Tibial artery (tissue), 4 donors: ENCODE measurements at regions not wholly inside any gene's neighbourhood (a gene's known extent, or its start where the extent isn't known, plus 50 kb on each side); places are given as distances from the start of the nearest gene placed in this dataset.

ENCODE experiments used
- DNase-seq, 2 donors: peaks; one replicate each; pipeline ENCODE4 v3.0.0-alpha.2; 2019
- H3K27ac ChIP-seq, 2 donors: fragments of 200-600 bp; sonication (generic) in 1 of 2; 1 replicate in 1 of 2; 2 replicates in 1 of 2; pipeline ENCODE4 v1.5.1; 2018 to 2019; ENCODE audit warnings: mild to moderate bottlenecking in 1 of 2
- H3K27me3 ChIP-seq, 2 donors: fragments of 200-600 bp; sonication (generic) in 1 of 2; one replicate each; pipeline versions ENCODE4 v1.5.1 to v1.6.0; 2016 to 2019
- H3K36me3 ChIP-seq, 3 donors: fragments of 200-600 bp; sonication (generic) in 2 of 3; one replicate each; pipeline ENCODE4 v1.5.1; 2016 to 2019; ENCODE audit warnings: mild to moderate bottlenecking in 2 of 3
- H3K4me1 ChIP-seq, 4 donors: fragments of 200-600 bp; sonication (generic) in 2 of 4; 1 replicate in 3 of 4; 2 replicates in 1 of 4; pipeline ENCODE4 v1.5.1; 2016 to 2019
- H3K4me3 ChIP-seq, 2 donors: fragments of 200-600 bp; sonication (generic) in 1 of 2; 1 replicate in 1 of 2; 2 replicates in 1 of 2; pipeline ENCODE4 v1.5.1; 2018 to 2019; ENCODE audit warnings: mild to moderate bottlenecking in 2 of 2
- H3K9me3 ChIP-seq, 3 donors: fragments of 200-600 bp; sonication (generic) in 1 of 3; one replicate each; pipeline ENCODE4 v1.5.1; 2016 to 2019
- CTCF ChIP-seq, 2 experiments: fragments of 200-600 bp in 1 of 2; fragments of 450-650 bp in 1 of 2; IDR thresholded peaks; one replicate each; pipeline ENCODE4 v1.5.1; 2017 to 2019; ENCODE audit warnings: antibody characterized with exemption in 2 of 2, mild to moderate bottlenecking in 1 of 2, moderate library complexity in 1 of 2
- intact Hi-C: fragments of 100-400 bp; cut with DNase I; formaldehyde crosslinking; loops from one replicate; pipeline ENCODE4 v1.15.0; 2023; ENCODE audit warnings: low total_unique reads

- Histone ChIP-seq H3K4me1 (no peaks in the 10 kb centered on the region), H3K36me3 (no peaks in the 10 kb centered on the region), H3K9me3 (no peaks in the 10 kb centered on the region), H3K4me3 (no peak overlapping the region), H3K27me3 (no peaks in the 10 kb centered on the region), H3K27ac (no peak overlapping the region)
- no peak for DNase-seq
- no peak for TF ChIP-seq CTCF (IDR thresholded peaks at IDR 0.05)
- intact Hi-C loops, result no loop called here
Measured at GRCh38 chr13:58059624-58060023, 428.1 kb downstream of the PCDH17 start.

GRCh38 chr13:58080806-58081205, 449.3 kb downstream of the PCDH17 start:
- intact Hi-C loops, result no loop called here
- no peaks in the 10 kb centered on the region for H3K27me3 ChIP-seq
- H3K27ac ChIP-seq, result no peak overlapping the region
- no peaks in the 10 kb centered on the region for H3K9me3 ChIP-seq
- TF ChIP-seq CTCF (IDR thresholded peaks at IDR 0.05), result no peak
- no peak for DNase-seq
- no peaks in the 10 kb centered on the region for H3K4me1 ChIP-seq
- no peaks in the 10 kb centered on the region for H3K36me3 ChIP-seq
- no peak overlapping the region for H3K4me3 ChIP-seq

- DNase-seq, result no peak
- no peak overlapping the region for H3K27ac ChIP-seq
- no peaks in the 10 kb centered on the region for H3K27me3 ChIP-seq
- no peaks in the 10 kb centered on the region for H3K9me3 ChIP-seq
- H3K4me1 ChIP-seq, result no peaks in the 10 kb centered on the region
- no peak overlapping the region for H3K4me3 ChIP-seq
- intact Hi-C loops, result no loop called here
- TF ChIP-seq CTCF (IDR thresholded peaks at IDR 0.05), result no peak
- no peaks in the 10 kb centered on the region for H3K36me3 ChIP-seq
Measured at GRCh38 chr13:58081301-58081820, 449.8 kb downstream of the PCDH17 start.

GRCh38 chr13:58083064-58083463, 451.5 kb downstream of the PCDH17 start:
- Histone ChIP-seq H3K4me3 (no peak overlapping the region), H3K36me3 (no peaks in the 10 kb centered on the region), H3K27me3 (no peaks in the 10 kb centered on the region), H3K27ac (no peak overlapping the region), H3K4me1 (no peaks in the 10 kb centered on the region), H3K9me3 (no peaks in the 10 kb centered on the region)
- no peak for DNase-seq
- no peak for TF ChIP-seq CTCF (IDR thresholded peaks at IDR 0.05)
- intact Hi-C loops, result no loop called here

- DNase-seq, result no peak
- Histone ChIP-seq H3K4me1 (no peaks in the 10 kb centered on the region), H3K4me3 (no peak overlapping the region), H3K27me3 (no peaks in the 10 kb centered on the region), H3K27ac (no peak overlapping the region), H3K36me3 (no peaks in the 10 kb centered on the region), H3K9me3 (no peaks in the 10 kb centered on the region)
- intact Hi-C loops, result no loop called here
- TF ChIP-seq CTCF (IDR thresholded peaks at IDR 0.05), result no peak
Measured at GRCh38 chr13:58085274-58085673, 453.7 kb downstream of the PCDH17 start.

GRCh38 chr13:58085819-58086218, 454.3 kb downstream of the PCDH17 start:
- no peak for TF ChIP-seq CTCF (IDR thresholded peaks at IDR 0.05)
- no peak overlapping the region for H3K27ac ChIP-seq
- DNase-seq, result no peak
- no peak overlapping the region for H3K4me3 ChIP-seq
- H3K9me3 ChIP-seq, result no peaks in the 10 kb centered on the region
- intact Hi-C loops, result no loop called here
- no peaks in the 10 kb centered on the region for H3K4me1 ChIP-seq
- H3K27me3 ChIP-seq, result no peaks in the 10 kb centered on the region
- no peaks in the 10 kb centered on the region for H3K36me3 ChIP-seq
